AG10803 (cell line): ENCODE measurements at regions not wholly inside any gene's neighbourhood (a gene's known extent, or its start where the extent isn't known, plus 50 kb on each side); places are given as distances from the start of the nearest gene placed in this dataset.

Experiments
- DNase-seq: peaks from one replicate; pipeline ENCODE4 v3.0.0; 2010; ENCODE audit warnings: low read depth
- H3K4me3 ChIP-seq: 2 replicates; pipeline ENCODE4 v1.5.1; 2011; ENCODE audit warnings: mild to moderate bottlenecking, low read length, control low read depth
- TF ChIP-seq, protein P1 (sequence below): conservative IDR thresholded peaks from 2 replicates; pipeline ENCODE4 v1.5.1; 2011; ENCODE audit warnings: mild to moderate bottlenecking, low read length, control low read depth, inconsistent platforms

DNA sequence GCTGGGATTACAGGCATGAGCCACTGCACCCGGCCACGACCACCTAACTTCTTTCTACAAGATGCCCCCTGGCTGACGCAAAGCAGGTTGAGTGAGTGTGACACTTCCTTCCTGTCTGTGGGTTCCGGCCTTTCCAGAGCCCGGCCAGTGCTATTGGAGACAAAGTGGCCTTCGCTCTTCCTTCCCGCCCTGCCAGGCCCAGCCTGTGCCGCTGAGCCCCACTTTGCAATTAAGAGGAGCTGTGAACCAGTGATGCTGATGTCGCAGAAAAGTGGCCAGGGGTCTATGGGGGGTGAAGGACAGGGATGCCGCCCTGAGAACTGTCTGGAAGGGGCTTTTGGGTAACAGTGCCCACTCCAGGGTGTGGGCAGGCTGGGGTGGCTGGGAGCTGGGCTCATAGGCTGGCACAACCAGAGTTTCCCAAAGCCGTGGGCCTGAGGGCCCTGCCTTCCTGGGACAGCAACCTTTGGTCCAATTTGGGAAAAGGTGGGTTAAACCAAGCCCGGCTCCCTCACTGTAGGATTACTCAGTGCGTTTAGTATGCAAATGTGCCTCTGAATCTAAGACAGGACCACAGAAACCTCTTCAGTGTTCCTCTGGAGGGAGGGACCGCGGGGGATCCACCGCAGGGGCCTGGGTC lies 174.9 kb downstream of the SEC14L1 start:
- no peak for DNase-seq
- H3K4me3 ChIP-seq, result no peak overlapping the region

DNA sequence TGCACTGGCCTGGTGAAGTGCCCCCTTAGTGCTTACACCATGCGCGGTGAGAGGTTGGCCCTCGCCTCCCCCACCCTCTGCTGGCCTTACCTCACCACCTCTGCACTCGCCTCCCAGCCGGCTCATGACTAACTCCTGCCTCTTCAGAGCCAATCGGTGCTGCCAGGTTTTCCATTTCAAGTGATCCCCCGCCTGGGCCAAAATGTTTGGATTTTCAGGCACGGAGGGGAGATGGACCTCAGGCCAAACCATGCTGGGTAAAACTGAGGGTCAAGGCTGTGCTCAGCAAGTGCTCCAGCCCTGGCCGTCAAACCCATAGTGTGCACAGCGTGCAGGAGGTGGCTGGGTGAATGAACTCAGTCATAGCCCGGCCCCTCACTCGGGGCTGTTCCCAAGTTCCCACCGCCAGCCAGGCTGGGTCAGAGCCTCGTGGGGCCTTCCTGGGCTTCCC lies 175.4 kb downstream of the SEC14L1 start:
- H3K4me3 ChIP-seq, result no peak overlapping the region
- TF ChIP-seq, protein P1, sequence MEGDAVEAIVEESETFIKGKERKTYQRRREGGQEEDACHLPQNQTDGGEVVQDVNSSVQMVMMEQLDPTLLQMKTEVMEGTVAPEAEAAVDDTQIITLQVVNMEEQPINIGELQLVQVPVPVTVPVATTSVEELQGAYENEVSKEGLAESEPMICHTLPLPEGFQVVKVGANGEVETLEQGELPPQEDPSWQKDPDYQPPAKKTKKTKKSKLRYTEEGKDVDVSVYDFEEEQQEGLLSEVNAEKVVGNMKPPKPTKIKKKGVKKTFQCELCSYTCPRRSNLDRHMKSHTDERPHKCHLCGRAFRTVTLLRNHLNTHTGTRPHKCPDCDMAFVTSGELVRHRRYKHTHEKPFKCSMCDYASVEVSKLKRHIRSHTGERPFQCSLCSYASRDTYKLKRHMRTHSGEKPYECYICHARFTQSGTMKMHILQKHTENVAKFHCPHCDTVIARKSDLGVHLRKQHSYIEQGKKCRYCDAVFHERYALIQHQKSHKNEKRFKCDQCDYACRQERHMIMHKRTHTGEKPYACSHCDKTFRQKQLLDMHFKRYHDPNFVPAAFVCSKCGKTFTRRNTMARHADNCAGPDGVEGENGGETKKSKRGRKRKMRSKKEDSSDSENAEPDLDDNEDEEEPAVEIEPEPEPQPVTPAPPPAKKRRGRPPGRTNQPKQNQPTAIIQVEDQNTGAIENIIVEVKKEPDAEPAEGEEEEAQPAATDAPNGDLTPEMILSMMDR, result no peak
- peak; percentile 57 for DNase-seq

More for the DNA sequence above, 174.9 kb downstream of the SEC14L1 start:
- TF ChIP-seq, protein P1, result no peak

DNA sequence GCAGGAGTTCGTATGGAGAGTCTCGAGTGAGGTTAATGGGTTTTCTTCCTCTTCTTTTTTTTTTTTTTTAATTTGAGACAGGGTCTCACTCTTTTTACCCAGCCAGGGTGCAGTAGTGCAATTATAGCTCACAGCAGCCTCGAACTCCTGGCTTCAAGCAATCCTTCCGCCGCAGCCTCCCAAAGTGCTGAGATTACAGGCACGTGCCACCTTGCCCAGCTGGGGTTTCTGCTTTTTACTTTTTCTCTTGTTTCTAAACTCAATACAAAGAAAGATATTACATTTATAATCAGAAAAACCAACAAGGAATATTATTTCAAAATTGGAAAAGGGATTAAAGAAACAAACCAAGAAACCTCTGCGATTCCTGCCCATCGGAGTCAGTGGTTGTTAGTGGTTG lies 175.9 kb downstream of the SEC14L1 start:
- no peak overlapping the region for H3K4me3 ChIP-seq
- TF ChIP-seq, protein P1, result no peak
- DNase-seq, result no peak

DNA sequence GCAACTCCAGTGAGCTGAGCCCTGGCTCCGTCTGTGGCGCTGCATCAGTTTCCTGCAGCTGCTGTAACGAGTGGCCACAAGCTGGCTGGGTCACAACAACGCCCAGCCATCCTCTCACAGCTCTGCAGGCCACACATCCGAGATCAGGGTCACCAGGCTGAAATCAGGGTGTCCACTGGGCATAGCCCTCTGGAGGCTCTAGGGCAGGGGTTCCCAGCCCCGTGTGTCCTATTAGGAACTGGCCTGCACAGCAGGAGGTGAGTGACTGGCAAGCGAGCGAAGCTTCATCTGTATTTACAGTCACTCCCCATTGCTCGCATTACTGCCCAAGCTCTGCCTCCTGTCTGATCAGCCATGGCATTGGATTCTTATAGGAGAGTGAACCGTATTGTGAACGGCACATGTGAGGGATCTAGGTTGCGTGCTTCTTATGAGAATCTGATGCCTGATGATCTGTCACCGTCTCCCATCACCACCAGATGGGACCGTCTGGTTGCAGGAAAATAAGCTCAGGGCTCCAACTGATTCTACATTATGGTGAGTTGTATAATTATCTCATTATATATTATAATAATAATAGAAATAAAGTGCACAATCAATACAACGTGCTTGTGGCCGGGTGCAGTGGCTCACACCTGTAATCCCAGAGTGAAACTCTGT lies 176.5 kb downstream of the SEC14L1 start:
- no peak overlapping the region for H3K4me3 ChIP-seq
- TF ChIP-seq, protein P1, result no peak
- DNase-seq, result no peak

DNA sequence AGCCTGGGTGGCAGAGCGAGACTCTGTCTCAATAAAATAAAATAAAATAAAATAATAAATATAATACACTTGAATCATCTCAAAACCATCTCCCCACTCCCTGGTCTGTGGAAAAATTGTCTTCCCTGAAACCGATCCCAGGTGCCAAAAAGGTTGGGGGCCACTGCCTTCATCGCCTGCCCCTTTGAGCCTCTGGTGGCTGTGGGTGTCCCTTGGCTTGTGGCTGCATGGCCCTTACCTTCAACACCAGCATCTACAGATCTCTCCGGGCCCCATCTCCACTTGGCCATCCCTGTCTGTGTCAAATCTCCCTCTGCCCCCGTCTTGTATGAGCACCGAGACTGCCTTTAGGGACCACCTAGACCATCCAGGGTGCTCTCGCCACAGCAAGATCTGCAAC lies 177.3 kb downstream of the SEC14L1 start:
- TF ChIP-seq, protein P1, result no peak
- no peak overlapping the region for H3K4me3 ChIP-seq

DNA sequence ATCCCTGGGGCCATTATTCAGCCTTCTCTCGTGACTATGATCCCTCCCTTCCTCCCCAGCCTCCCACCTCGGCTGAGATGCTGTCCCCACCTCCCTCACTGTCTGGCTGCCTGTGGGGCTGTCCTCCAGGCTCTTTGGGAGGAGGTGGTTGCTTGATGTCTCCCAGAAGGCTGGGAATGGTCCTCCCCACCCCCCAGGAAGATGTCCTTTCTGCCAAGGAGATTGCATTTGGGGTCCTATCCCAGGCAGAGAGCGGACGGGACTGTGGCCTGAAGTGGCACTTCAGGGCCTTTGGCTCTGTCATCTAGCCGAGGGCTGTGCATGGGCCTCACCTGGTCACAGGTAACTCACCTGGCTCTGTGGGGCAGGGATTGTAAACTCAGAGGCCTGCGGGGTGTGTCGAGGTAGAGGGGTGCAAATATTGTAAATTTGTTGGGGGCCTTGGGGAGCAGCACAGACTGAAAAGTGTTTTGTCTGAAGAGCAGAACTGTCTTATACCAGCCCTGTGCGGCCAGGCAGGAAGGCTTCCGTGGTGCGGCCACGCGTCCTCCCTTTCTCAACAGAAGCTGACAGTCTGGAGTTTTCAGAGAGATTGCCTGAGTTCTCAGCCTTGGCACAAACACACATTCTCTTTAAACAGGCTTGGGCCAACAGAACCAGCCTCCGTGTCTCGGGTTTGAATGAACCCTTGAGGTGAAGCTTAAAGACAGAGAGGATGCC lies 177.9 kb downstream of the SEC14L1 start:
- TF ChIP-seq, protein P1, result no peak
- DNase-seq, result peak; percentile 65
- peak overlapping the region; percentile 87 for H3K4me3 ChIP-seq

More for the DNA sequence above, 177.3 kb downstream of the SEC14L1 start:
- no peak for DNase-seq
